GM18909 (cell line): ENCODE measurements at regions not wholly inside any gene's neighbourhood (a gene's known extent, or its start where the extent isn't known, plus 50 kb on each side); places are given as distances from the start of the nearest gene placed in this dataset.

Experiments
- ATAC-seq: cut with Tn5 transposase; IDR thresholded peaks from one replicate; pipeline ENCODE4 v1.9.1; 2021; ENCODE audit warnings: mild to moderate bottlenecking; ENCODE audit not compliant: unreplicated experiment, poor library complexity

- no peak for ATAC-seq
Measured at GRCh38 chr3:59549962-59550361, 500.1 kb upstream of the CFAP20DC start.

DNA sequence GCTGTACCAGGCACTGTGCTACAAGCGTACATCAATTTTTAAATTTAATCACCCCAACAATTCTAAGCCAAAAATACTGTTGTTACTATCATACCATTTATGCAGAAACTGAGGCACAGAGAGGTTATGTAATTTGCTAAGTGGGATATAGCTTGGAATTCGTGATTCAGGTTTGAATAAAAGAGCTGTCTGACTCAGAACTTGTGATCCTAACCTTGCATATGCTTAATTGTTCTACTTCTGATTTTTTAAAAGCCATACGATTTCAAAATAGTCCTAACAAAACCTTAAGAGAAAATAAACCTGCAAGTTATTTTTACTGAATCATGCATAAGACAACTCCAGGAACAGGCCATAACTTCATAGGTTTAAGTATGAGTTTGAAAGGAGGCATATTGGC, 498.0 kb upstream of the CFAP20DC start:
- ATAC-seq: no peak

GRCh38 chr3:59546522-59546921, 496.7 kb upstream of the CFAP20DC start:
- no peak for ATAC-seq

GRCh38 chr3:59545374-59545773, 495.5 kb upstream of the CFAP20DC start:
- no peak for ATAC-seq

GRCh38 chr3:59542276-59542675, 492.5 kb upstream of the CFAP20DC start:
- no peak for ATAC-seq

- peak; percentile 91 for ATAC-seq
Measured at GRCh38 chr3:59540696-59541095, 490.9 kb upstream of the CFAP20DC start.

DNA sequence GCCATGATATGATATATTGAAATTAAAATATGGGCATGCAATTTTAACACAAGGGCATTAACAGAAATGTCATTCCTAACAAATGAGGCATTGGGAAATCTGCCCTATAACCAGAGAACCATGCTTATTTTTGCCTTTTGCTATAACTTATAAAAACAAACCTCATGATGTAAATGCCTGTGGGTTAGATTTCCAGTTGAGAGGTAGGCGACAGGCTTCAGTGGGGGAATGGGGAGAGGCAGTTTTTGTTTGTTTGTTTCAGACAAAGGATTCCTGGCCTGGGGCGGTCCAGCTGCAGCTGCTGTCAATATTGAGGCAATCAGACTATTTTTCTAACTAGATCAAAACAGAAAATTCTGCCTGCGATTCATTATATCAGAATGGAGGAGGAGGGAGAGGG, 490.4 kb upstream of the CFAP20DC start:
- ATAC-seq: no peak

GRCh38 chr3:59538753-59539432, 489.1 kb upstream of the CFAP20DC start:
- ATAC-seq: no peak

DNA sequence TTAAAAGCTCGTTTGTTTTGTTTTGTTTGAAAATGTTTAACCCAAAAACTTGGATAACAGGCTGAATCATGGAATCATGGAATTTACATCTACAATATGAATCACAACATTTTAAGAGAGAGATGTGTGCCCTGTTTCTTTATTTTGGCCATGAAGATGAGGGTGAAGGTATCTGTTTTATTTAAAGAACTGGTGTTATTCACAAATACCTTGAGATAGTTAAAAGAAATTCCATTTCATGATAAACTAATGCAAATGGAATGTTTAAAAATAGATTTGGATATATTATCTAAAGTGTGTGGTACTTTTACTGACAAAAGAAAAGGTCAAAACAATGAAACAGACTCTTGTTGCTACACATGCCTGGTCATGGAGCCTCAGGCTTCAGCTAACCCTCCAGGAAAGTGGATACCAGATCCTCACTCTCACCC, 486.0 kb upstream of the CFAP20DC start:
- ATAC-seq: no peak

DNA sequence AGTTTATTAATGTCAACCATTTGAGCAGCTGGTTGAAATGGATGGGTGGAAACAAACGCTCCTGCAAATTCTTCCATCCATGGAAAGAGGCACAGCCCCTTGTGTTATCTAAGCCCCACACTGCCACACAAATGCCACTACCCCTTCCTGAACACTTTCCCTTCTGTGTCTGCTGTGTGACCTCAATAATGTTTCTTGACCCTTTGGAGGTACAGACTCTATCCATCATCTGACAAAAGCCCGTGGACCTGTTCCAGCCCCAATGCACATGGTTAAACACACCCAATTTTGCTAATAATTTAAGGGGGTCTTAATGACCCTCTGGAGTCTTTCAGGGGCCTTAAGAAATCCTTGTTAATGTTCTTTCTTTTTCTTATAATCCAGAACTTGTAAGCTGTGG, 482.2 kb upstream of the CFAP20DC start:
- ATAC-seq: no peak

- ATAC-seq: no peak
Measured at GRCh38 chr3:59531066-59531745, 481.4 kb upstream of the CFAP20DC start.

- no peak for ATAC-seq
Measured at GRCh38 chr3:59528251-59528650, 478.4 kb upstream of the CFAP20DC start.

DNA sequence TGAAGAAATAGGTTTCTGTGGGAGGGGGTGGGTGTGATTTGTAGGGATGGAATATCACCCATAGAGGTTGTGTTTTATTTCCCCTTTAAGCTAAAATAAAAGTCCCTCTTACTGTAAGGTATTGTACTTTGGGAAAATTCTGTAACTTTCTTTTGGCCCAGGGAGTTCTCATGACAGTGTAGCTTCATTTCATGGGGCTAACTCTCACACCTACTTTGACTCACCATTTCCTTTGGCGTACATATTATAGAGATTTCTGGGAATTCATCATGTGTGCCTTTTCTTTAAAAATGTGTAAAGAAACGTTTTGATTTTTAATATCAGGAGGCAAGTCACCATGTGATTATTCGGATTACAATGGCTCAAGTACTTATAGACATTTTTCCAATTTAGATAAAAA, 477.7 kb upstream of the CFAP20DC start:
- ATAC-seq: no peak

GRCh38 chr3:59526999-59527398, 477.2 kb upstream of the CFAP20DC start:
- ATAC-seq: no peak

- ATAC-seq: no peak
Measured at GRCh38 chr3:59522550-59522949, 472.7 kb upstream of the CFAP20DC start.

- ATAC-seq: no peak
Measured at GRCh38 chr3:59519094-59519493, 469.3 kb upstream of the CFAP20DC start.

GRCh38 chr3:59518283-59519055, 468.6 kb upstream of the CFAP20DC start:
- no peak for ATAC-seq

DNA sequence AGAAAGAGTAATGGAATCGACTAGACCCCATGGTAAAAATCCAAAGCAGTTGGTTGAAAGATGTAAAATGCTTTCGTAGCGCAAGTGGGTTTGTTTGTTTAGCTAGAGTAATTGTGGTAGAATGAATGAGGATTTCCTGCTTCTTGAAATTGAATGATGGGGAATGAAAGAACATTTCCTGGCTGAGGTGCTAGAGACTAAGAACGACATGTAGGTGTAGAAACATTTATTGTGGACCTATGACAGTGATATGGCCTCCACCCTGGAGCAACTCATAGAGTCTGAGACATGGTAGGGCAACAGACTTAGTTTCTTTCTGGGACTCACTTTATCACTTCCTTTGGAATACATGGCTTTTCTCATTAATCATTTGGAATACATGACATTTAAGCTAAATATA, 467.6 kb upstream of the CFAP20DC start:
- ATAC-seq: no peak

DNA sequence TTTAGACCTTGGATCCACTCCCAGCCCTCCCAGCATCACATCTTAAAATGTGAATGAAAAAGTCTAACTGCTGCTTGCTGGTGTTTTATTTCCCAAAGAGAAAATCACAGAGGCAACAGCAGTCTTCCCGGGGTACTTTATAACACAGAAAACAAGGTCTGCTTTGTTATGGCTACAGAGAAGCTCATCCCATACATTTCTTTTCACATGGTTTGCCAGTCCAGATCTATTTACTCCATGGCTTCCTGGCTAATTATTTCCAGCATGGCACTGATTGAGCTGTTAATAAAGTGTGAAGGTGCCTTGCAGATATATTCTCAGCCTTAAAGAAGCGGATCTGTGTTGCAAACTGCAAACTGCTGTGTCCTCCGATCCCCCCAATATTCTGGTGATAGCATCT, 466.1 kb upstream of the CFAP20DC start:
- no peak for ATAC-seq

DNA sequence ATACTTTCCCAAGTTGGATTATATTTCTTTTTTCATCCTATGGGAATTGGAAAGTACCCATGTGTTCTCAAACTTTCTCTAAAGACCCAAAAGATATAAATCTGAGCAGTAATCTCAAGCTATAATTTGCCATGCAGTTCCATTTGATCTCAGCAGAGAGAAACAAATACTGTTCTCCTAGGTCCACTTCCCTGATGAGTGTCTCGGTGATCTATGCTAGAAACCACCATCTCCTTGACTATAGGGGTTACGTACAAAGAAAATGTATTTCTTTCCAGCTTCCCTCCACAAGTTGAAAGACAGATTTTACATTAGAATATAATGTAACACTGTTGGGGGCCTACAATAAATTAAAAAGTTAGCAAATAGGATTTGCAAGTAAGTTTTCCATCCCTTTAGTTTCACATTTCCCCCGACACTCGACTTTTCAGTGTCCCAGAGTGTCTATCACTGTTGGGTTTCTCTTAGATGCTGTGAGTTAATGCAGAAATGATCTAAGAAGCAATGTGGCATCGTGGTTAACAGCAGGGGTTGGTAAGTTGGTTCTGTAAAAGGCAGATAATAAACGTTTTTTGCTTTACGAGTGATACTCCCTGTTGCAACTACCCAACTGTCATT, 465.1 kb upstream of the CFAP20DC start:
- ATAC-seq: no peak

DNA sequence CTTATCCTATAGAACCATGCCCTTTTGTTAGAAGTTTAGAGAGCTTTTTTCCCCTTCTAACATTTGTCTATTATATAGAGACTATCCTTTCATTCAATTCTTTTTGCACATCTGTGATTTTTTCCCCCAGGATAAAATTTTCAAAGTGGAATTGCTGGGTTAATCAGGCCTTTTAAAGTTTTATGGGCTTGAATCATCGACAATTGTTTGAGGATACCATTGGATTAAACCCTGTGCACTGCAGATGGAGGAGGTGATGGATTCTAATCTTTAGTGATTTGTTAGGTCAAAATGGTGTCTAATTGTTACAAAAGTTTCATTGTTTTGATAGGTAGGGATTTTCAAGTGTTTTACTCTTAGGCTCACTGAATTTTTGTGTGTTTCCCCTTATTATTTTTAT, 463.7 kb upstream of the CFAP20DC start:
- ATAC-seq: no peak
